ENCODE measurements at regions not wholly inside any gene's neighbourhood (a gene's known extent, or its start where the extent isn't known, plus 50 kb on each side); places are given as distances from the start of the nearest gene placed in this dataset.

GRCh38 chr3:187971629-187972028 is 182.3 kb upstream of the LPP start (continued):
- no peak for TF ChIP-seq AFF4 (CRISPR knock-in tag; IDR thresholded peaks at IDR 0.05; ENCODE audit: borderline replicate concordance)
- TF ChIP-seq ESRRA (CRISPR knock-in tag; IDR thresholded peaks at IDR 0.05; ENCODE audit: borderline replicate concordance), result no peak
- TF ChIP-seq ETV6 (CRISPR knock-in tag; IDR thresholded peaks at IDR 0.05), result no peak
- TF ChIP-seq ZNF532 (CRISPR knock-in tag; IDR thresholded peaks at IDR 0.05; ENCODE audit: borderline replicate concordance), result no peak

GRCh38 chr3:187972454-187972853 is 181.5 kb upstream of the LPP start:
- Mint-ChIP-seq H3K27me3 (ENCODE audit: low read depth) (no peaks in the 10 kb centered on the region), H3K9me3 (peaks cover 9% of the 10 kb centered on the region), H3K36me3 (peaks cover 5% of the 10 kb centered on the region), H3K4me3 (no peak overlapping the region), H3K4me1 (peaks cover 9% of the 10 kb centered on the region), H3K27ac (no peak overlapping the region)
- ChIA-PET POLR2A (interaction anchor here (0.6 kb wide), 1 partner anchor 232 kb away, joined by 5 read pairs; no protein-coding TSS in a partner anchor), CTCF (no interaction called here)
- no peak for ATAC-seq
- TF ChIP-seq TEAD4 (CRISPR knock-in tag; IDR thresholded peaks at IDR 0.05) (no peak), NR3C1 (CRISPR knock-in tag; conservative IDR thresholded peaks at IDR 0.05; ENCODE audit: low read depth) (no peak), ZNF281 (CRISPR knock-in tag; IDR thresholded peaks at IDR 0.05) (no peak), ZNF532 (CRISPR knock-in tag; IDR thresholded peaks at IDR 0.05; ENCODE audit: borderline replicate concordance) (no peak), GTF2I (CRISPR knock-in tag; conservative IDR thresholded peaks at IDR 0.05) (no peak), TEAD1 (CRISPR knock-in tag; IDR thresholded peaks at IDR 0.05) (no peak)
- no peak for DNase-seq (ENCODE audit: low spot score)

Measured in WTC11 (cell line).